ENCODE measurements at regions not wholly inside any gene's neighbourhood (a gene's known extent, or its start where the extent isn't known, plus 50 kb on each side); places are given as distances from the start of the nearest gene placed in this dataset.

DNA sequence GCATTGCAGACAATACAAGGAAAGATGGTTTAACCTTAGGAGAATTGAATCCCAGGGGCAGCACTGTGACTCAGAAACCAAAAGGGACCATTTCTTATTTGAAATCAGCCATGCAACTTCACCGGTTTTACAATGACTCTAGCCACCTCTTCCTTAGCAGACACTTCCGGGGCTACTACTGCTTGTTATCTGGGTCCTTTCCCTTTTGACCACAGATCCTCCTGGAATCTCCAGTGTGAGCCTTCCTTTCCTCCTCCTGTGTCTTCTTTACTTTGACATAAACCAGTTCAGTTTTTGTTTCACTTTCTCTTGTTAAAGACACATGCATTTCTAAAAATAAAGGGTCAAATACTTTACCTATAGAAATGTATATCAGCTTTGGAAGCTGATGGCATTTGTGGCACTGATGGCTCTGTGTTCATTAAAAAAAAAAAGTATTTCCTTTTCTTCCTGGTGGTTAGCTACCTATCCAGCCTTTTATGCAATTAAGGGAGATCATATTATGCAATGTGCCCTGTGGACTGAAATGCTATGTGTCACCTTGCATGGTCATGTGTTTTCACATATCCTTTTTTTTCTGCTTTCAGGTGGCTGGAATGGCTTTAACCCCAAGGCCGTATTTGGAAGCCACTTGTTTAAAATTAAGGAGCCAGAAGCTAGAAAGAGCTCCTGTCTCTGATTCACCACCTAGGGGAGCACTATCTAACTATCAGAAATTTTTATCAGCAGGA lies 296.2 kb downstream of the CHL1 start:
- ChIA-PET CTCF (no interaction called here), POLR2A (no interaction called here)
- Mint-ChIP-seq H3K4me3 (no peak overlapping the region), H3K4me1 (no peaks in the 10 kb centered on the region), H3K27ac (no peak overlapping the region), H3K9me3 (peaks cover 2% of the 10 kb centered on the region), H3K27me3 (no peaks in the 10 kb centered on the region), H3K36me3 (ENCODE audit: low read depth) (no peaks in the 10 kb centered on the region)
- DNase-seq = no peak

GRCh38 chr3:494190-494589 lies 297.6 kb downstream of the CHL1 start:
- Mint-ChIP-seq H3K4me3 (no peak overlapping the region), H3K4me1 (no peaks in the 10 kb centered on the region), H3K27me3 (no peaks in the 10 kb centered on the region), H3K9me3 (peaks cover 2% of the 10 kb centered on the region), H3K36me3 (ENCODE audit: low read depth) (no peaks in the 10 kb centered on the region), H3K27ac (no peak overlapping the region)
- CTCF ChIA-PET = no interaction called here
- POLR2A ChIA-PET = no interaction called here
- DNase-seq = no peak

DNA sequence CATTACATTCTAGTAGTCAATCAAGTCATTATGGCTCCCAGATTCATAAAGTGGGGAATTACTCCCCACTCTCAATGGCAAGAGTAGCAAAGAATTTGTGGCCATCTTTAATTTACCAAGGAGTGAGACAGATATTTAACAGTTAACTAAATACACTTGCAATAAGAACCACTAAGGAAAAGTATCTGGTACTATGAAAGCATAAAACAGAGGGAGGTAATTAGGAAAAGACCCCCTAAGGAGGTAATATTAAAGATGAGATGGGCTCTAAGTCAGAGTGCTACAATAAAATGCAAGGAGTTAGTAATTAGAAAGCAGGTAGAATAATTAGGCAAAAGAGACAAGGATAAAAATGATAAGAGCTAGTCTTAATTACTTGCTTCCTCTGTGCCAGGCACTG lies 301.9 kb downstream of the CHL1 start:
- H3K27me3 Mint-ChIP-seq = no peaks in the 10 kb centered on the region
- ChIA-PET CTCF (no interaction called here), POLR2A (no interaction called here)

DNA sequence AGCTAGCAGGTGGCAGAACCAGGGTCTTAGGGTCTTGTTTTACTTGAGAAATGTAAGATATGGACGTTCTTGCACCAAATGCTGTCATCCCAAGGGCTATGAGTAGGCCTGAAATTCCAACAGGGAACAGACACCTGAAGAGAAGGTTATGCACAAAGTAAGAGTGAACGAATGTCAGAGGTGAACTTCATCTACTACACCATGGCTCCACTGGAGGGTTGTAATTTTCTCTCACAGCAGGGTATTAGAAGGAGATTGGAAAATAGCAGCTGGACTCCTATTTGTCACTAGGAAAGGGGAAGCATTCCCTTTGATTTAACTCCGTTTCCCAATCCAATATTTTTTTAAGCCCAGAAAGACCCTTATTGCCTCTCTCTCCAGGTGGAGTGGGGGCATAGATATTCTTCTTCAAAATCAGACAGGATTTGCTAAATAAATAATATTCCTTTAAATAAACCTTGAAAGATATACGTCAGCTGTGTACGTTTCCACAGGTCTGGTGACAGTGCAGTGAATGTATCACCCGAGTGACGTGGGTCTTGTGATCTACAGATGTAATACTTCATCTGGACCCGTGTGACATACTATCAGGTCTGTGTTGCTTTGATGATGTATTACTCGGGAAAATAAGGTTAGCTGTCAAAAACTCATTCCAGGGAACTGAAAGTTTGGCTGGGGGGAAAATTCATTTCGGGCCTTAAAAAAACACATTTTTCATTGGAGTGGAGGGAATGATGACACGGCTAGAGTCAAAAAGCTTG lies 302.6 kb downstream of the CHL1 start:
- no peaks in the 10 kb centered on the region for H3K27me3 Mint-ChIP-seq
- ChIA-PET POLR2A (no interaction called here), CTCF (no interaction called here)
- no peak for DNase-seq
- no peaks in the 10 kb centered on the region for H3K36me3 Mint-ChIP-seq (ENCODE audit: low read depth)
- H3K4me3 Mint-ChIP-seq = no peak overlapping the region
- H3K9me3 Mint-ChIP-seq = peaks cover 2% of the 10 kb centered on the region
- H3K27ac Mint-ChIP-seq = no peak overlapping the region
- H3K4me1 Mint-ChIP-seq = no peaks in the 10 kb centered on the region

More for the DNA sequence above, 301.9 kb downstream of the CHL1 start:
- H3K4me1 Mint-ChIP-seq = no peaks in the 10 kb centered on the region
- no peak for DNase-seq
- no peak overlapping the region for H3K4me3 Mint-ChIP-seq
- peaks cover 2% of the 10 kb centered on the region for H3K9me3 Mint-ChIP-seq
- H3K36me3 Mint-ChIP-seq (ENCODE audit: low read depth) = no peaks in the 10 kb centered on the region
- H3K27ac Mint-ChIP-seq = no peak overlapping the region

DNA sequence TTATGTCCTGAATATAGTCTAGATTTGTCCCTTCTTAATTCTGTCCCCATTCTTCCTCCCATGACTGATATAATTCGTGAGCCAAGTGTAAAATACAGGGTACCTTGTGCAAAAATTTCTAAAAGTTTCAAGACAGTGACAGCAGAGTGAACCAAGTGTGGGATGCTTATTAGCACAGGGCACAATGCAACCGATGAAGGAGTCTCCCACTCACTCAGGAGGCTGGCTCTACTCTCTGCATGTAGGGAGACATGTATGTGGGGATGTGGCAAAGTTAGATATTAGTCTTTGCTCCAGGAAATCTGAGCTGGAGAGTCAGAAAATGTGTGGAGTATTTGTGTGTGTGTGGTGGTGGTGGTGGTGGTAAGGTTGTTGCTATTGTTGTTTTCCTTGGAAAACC lies 305.9 kb downstream of the CHL1 start:
- Mint-ChIP-seq H3K4me1 (no peaks in the 10 kb centered on the region), H3K36me3 (ENCODE audit: low read depth) (no peaks in the 10 kb centered on the region), H3K27me3 (no peaks in the 10 kb centered on the region), H3K9me3 (no peaks in the 10 kb centered on the region), H3K27ac (no peak overlapping the region), H3K4me3 (no peak overlapping the region)
- ChIA-PET POLR2A (no interaction called here), CTCF (no interaction called here)
- no peak for DNase-seq

- H3K27ac Mint-ChIP-seq = no peak overlapping the region
- no peak overlapping the region for H3K4me3 Mint-ChIP-seq
- H3K9me3 Mint-ChIP-seq = peaks cover 4% of the 10 kb centered on the region
- H3K36me3 Mint-ChIP-seq (ENCODE audit: low read depth) = no peaks in the 10 kb centered on the region
- DNase-seq = no peak
- no peaks in the 10 kb centered on the region for H3K4me1 Mint-ChIP-seq
- ChIA-PET CTCF (no interaction called here), POLR2A (no interaction called here)
- H3K27me3 Mint-ChIP-seq = no peaks in the 10 kb centered on the region
Observed at GRCh38 chr3:513301-513700, 316.7 kb downstream of the CHL1 start.

DNA sequence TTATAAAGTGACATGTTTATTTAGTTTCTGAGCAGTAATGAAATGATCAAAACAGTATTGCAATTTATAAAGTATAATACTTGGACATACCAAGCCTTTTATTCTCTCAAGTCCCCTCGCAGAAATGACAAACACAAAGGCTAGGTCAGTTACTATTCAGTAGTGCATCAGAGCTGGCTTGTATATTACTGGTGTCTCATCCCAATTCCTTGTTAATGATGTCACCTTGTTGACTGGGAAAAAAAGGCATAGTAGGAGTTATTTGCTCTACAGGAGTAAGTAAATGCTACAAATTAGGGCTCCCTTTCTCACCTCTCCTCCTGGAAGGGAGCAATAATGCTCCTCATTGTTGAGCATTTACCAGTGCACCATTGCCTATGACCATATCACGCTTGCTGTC lies 317.6 kb downstream of the CHL1 start:
- POLR2A ChIA-PET = no interaction called here
- CTCF ChIA-PET = no interaction called here
- no peak overlapping the region for H3K27ac Mint-ChIP-seq

GRCh38 chr3:519026-519425 lies 322.5 kb downstream of the CHL1 start:
- H3K27ac Mint-ChIP-seq = no peak overlapping the region
- H3K9me3 Mint-ChIP-seq = no peaks in the 10 kb centered on the region
- H3K4me1 Mint-ChIP-seq = no peaks in the 10 kb centered on the region
- H3K36me3 Mint-ChIP-seq (ENCODE audit: low read depth) = no peaks in the 10 kb centered on the region
- POLR2A ChIA-PET = no interaction called here
- H3K27me3 Mint-ChIP-seq = no peaks in the 10 kb centered on the region
- DNase-seq = no peak
- CTCF ChIA-PET = no interaction called here
- no peak overlapping the region for H3K4me3 Mint-ChIP-seq

More for the DNA sequence above, 317.6 kb downstream of the CHL1 start:
- Mint-ChIP-seq H3K9me3 (peaks cover 1% of the 10 kb centered on the region), H3K4me1 (no peaks in the 10 kb centered on the region), H3K27me3 (no peaks in the 10 kb centered on the region), H3K4me3 (no peak overlapping the region), H3K36me3 (ENCODE audit: low read depth) (no peaks in the 10 kb centered on the region)
- DNase-seq = no peak

DNA sequence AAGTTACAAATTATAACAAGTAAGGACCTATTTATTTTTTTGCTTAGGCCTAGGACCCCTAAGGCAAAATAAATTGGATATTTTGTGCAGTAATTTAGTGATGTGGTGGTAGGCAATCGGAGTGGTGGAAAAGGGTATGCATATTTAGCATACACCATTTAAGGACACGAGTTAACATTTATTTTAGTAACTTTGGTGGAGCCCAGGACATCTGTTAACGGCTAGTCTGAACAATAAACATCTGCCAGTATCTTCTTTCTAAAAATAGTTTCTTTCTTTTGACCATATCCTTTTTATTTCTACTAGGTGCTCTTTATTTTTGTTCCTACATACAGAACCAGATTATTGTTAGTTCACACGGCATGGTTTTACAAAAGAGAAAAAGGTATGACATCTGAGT lies 326.3 kb downstream of the CHL1 start:
- Mint-ChIP-seq H3K36me3 (ENCODE audit: low read depth) (no peaks in the 10 kb centered on the region), H3K4me3 (no peak overlapping the region), H3K27ac (no peak overlapping the region), H3K27me3 (no peaks in the 10 kb centered on the region), H3K4me1 (no peaks in the 10 kb centered on the region), H3K9me3 (no peaks in the 10 kb centered on the region)
- no peak for DNase-seq
- CTCF ChIA-PET = no interaction called here
- POLR2A ChIA-PET = no interaction called here

DNA sequence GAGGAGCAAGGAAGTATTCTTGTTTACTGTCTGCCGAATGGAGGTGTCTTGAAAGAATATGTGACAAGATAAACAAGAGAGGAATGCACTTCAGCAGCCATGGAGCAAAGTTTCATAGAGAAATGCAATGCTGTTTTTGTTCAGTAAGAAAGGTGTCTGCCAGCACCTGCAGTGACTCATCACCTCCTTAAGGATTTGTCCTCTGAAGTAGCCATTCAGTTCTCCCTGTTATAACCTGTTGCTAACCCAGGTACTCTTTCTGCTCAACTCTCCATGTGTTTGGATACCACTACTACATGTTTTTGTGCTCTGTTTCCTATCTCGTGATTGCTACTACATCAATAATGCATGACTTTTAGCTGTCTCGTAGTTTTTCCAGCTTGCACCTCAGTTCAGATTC lies 328.9 kb downstream of the CHL1 start:
- CTCF ChIA-PET = no interaction called here
- H3K4me3 Mint-ChIP-seq = no peak overlapping the region
- no peaks in the 10 kb centered on the region for H3K4me1 Mint-ChIP-seq
- POLR2A ChIA-PET = no interaction called here
- H3K9me3 Mint-ChIP-seq = no peaks in the 10 kb centered on the region
- H3K36me3 Mint-ChIP-seq (ENCODE audit: low read depth) = no peaks in the 10 kb centered on the region
- H3K27ac Mint-ChIP-seq = no peak overlapping the region
- DNase-seq = no peak
- no peaks in the 10 kb centered on the region for H3K27me3 Mint-ChIP-seq

DNA sequence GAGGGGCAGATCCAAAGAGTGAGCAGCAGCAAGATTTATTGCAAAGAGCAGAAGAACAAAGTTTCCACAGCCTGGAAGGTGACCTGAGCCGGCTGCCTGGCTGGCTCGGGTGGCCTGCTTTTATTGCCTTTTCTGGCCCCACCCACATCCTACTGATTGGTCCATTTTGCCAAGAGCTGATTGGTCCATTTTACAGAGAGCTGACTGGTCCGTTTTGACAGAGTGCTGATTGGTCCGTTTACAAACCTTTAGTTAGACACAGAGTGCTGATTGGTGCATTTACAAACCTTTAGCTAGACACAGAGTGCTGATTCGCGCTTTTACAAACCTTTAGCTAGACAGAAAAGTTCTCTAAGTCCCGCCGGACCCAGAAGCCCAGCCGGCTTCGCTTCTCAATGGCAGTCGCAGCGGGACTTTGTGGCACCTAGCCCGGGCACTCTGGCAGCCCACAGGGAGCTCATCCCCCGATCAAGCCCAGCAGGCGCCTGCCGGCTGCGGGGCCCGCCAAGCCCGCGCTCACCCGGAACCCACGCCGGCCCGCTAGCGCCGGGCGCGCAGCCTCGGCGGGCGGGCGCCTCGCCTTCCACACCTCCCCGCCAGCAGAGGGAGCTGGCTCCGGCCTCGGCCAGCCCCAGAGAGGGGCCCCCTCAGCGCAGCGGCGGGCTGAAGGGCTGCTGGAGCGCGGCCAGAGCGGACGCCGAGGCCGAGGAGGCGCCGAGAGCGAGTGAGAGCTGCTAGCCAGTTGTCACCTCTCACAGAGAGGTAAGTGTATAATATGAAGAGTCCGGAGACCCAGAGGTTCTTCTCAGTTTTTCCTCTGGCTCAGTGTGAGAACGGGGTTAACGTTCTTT lies 339.2 kb downstream of the CHL1 start:
- POLR2A ChIA-PET = no interaction called here
- H3K4me3 Mint-ChIP-seq = no peak overlapping the region
- no peaks in the 10 kb centered on the region for H3K4me1 Mint-ChIP-seq
- no peak overlapping the region for H3K27ac Mint-ChIP-seq
- peaks cover 8% of the 10 kb centered on the region for H3K9me3 Mint-ChIP-seq
- DNase-seq = no peak
- no peaks in the 10 kb centered on the region for H3K36me3 Mint-ChIP-seq (ENCODE audit: low read depth)
- CTCF ChIA-PET = no interaction called here
- H3K27me3 Mint-ChIP-seq = no peaks in the 10 kb centered on the region

GRCh38 chr3:536417-536813 lies 339.9 kb downstream of the CHL1 start:
- CTCF ChIA-PET = no interaction called here
- H3K9me3 Mint-ChIP-seq = peaks cover 8% of the 10 kb centered on the region

DNA sequence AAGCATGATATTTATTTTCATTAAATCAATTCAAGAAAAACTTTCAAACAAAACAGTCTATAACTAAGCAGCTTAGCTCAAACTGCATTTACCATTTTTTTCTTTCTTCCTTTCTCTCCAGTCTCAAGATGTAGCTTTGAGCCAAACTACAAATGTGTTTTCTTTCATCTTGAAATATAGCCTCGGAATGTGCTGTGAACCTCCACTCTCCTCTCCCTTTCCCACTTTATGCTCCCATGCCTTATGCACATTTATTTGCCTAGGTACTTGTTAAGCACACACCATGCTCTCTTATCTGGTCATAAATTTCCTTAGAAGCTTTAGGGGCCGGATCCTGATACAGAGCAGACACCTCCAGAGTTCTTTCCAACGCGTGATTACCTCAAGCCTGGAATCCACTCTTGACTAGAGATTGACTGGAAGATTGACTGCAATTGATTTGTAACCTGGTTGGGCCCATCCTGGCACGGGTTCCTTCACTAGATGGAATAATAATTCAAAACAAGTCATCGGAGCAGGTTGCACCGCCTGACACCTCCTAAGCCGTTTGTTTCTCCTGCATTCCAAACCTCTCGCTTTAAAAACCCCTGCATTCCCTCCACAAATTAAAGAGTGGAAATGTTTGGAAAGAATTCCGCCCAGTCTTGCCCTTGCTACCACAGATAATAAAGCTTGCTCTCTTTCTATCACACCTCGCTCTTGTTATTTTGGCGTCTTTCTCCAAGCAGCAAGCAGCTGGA lies 344.7 kb downstream of the CHL1 start:
- CTCF ChIA-PET = no interaction called here
- Mint-ChIP-seq H3K4me3 (no peak overlapping the region), H3K36me3 (ENCODE audit: low read depth) (no peaks in the 10 kb centered on the region), H3K9me3 (peaks cover 10% of the 10 kb centered on the region), H3K27ac (no peak overlapping the region), H3K27me3 (no peaks in the 10 kb centered on the region), H3K4me1 (no peaks in the 10 kb centered on the region)
- POLR2A ChIA-PET = no interaction called here
- no peak for DNase-seq

More at GRCh38 chr3:536417-536813, 339.9 kb downstream of the CHL1 start:
- H3K4me3 Mint-ChIP-seq = no peak overlapping the region
- H3K27me3 Mint-ChIP-seq = no peaks in the 10 kb centered on the region
- H3K36me3 Mint-ChIP-seq (ENCODE audit: low read depth) = no peaks in the 10 kb centered on the region
- POLR2A ChIA-PET = no interaction called here
- no peaks in the 10 kb centered on the region for H3K4me1 Mint-ChIP-seq
- no peak overlapping the region for H3K27ac Mint-ChIP-seq
- DNase-seq = no peak

Measured in activated CD4-positive, alpha-beta memory T cell treated with anti-CD3 and anti-CD28 coated beads, Interleukin-2, amount 10 ng/mL, durations not matched to agents 7 days and 5 days (primary cell).